Smooth muscle cell of the brain vasculature (primary cell): ENCODE measurements at regions not wholly inside any gene's neighbourhood (a gene's known extent, or its start where the extent isn't known, plus 50 kb on each side); places are given as distances from the start of the nearest gene placed in this dataset.

ENCODE experiments used
- DNase-seq: peaks from one replicate; pipeline ENCODE4 v3.0.0-alpha.2; 2012; ENCODE audit warnings: low read depth, low spot score

DNA sequence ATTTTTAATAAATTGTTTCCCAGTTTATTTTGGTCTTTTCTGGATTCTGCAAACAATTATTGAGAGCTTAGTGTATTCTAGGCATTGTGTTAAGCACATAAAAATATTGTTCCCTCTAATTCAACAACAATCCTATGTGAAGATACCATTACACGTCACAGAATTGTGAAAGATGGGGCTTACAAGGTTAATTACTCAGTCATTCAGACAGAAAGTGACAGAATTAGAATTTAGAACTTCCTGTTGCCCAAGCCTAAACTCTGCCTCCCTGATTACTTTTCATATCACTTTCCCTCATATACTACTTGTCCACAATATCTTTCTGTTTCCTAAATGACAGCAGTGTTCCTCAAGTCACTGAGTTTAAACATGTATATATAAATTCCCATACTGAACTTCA lies 186.7 kb upstream of the VEGFC start:
- no peak for DNase-seq

DNA sequence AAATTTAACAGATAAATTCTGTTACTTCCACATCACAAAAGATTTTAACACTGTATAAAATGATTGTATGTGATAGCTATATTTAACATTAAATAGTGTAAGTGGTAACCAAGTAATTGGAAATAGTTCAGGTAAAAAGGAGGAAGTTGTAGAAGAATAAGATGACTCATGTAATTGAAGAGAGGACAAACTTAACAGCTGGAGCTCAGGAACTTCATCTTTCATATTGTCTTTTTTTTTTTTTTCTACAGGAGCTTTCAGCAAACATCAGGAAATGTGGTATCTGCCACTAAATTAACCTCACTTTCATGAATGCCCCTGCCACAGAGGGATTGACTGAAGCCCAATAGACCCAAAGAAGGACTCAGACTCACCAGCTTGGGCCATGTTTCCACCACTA lies 188.4 kb upstream of the VEGFC start:
- no peak for DNase-seq

DNA sequence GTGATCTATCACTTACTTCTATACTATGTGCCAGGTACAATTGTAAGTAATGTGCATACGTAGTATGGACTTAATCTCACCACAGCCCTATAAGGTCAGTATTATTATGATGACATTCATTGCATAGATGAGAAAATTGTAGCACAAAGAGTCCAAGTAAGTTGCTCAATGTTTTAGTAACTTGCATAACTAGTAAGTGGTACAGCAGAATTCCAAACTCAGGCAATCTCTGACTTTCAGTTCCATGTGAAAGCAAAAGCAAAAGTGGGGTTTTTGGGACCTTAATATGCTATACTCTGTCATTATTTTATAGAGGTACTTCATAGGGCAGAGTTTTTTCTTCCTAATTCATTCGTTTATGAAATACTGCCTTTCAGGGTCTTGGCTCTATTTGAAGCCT lies 188.8 kb upstream of the VEGFC start:
- DNase-seq: no peak

DNA sequence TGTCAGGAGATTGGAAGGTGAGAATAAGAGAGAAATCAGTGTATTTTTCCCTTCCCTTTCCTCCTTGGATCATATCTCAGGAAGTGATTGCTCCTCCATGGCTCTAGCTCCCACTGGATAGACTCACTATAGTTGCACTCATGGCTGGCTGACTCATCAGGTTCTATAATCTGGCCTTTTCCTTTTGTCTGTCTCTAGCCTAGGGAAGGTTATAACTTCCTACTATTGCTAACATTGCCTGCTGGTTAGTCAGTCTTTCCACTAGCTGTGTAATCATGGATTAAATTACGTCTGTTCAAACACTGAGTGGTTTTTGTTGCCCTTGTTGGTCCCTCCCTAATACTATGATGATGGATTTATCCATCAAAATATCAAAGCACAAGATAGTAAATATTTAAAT lies 195.5 kb upstream of the VEGFC start:
- DNase-seq: peak; percentile 29

DNA sequence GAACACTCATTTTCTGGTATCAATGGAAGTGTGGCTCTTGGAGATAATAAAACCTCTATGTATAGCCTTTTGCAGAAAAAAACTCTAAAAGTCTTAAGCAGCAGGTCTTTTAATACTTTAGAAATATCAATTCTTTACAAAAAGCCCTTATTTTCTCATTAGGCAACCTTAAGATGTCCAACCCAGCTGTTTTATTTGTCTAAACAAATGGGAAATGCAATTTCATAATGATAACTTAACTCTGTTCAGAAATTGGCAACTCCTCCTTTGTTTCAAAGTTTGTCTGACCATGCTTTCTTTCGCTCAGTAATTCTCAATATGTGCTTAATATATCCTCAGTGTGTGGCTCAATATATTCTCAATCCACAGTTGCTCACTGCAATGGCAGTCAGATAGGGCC lies 196.5 kb upstream of the VEGFC start:
- no peak for DNase-seq

DNA sequence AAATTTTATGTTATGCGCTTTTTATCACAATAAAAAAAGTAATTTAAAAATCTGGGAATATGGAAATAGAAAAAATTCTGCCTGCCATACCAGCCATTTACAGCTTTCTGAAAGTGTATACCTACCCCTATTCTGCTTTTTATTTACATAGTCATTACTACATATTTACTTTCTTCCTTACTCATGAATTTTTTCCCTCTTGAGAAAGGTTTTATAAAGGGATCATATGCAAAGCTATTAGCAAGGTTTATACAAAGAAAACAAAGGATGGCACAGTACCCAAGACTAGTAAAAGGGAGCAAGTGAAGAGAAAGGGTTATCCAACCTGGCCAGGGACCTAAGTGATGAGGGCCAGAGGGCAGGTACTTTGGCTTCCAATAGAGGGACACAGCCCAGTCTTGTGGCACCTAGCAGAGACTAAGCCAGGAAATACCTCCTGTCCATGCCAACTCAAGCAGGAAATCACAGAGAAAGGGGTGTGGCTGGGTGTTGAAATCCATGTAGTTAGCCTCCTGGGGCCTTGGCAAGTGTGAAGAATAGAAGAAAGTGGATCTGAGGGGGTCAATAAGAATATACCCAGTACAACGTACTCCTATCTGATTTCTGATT lies 207.3 kb upstream of the VEGFC start:
- DNase-seq: no peak

DNA sequence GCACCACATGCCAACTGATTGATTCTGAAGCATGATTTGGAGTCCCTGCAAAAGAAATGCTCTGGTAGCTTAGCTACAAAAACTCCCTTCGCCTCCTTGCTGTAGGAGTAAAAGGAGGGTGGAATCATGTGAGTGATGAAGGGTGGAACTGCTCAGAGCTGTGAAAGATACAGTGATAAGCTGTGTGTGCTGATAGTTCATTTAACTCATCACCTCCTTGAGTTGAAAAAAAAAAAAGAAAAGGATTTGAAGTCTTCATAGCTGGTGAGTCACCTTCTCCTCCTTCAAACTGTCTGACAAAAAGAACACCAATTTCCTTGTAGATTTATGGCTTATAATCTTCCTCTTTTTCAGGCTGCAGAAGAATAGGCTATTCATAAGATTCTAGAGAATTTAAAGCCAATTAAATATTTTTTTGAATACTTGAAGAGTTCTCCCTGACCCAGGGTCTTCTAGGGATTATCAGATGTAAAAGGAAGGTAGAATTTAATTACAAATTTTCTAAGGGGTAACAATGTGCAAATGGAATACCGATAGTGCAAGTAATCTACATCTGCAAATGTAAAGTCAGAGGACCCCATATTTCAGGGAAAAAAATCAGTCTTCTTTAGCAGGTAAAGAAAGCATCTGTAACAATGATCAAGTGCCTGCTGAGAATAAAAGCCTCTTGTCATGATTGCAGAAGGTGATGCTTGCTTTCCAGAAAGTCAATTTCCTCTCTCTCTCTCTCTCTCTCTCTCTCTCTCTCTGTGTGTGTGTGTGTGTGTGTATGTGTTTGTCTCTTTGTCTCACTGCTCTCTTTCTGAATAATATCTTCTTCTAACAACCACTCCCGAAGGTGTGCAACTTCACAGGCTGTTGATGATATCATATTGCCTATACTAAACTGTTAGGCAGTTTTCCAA lies 208.8 kb upstream of the VEGFC start:
- no peak for DNase-seq

DNA sequence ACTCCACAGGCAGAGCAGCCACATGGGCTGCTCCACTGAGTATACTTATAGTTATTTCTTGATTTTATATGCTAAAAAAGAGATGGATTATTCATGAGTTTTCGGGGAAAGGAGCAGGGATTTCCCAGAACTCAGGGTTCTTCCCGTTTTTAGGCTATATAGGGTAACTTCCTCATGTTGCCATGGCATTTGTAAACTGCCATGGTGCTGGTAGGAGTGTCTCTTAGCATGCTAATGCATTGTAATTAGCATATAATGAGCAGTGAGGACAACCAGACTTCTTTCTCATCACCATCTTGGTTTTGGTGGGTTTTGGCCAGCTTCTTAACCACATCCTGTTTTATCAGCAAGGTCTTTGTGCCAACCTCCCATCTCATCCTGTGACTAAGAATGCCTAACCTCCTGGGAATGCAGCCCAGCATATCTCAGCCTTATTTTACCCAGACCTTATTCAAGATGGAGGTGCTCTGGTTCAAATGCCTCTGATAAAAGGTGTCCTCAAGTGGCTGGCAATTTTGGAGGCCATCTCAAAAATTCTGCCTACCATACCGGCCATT lies 213.0 kb upstream of the VEGFC start:
- no peak for DNase-seq

DNA sequence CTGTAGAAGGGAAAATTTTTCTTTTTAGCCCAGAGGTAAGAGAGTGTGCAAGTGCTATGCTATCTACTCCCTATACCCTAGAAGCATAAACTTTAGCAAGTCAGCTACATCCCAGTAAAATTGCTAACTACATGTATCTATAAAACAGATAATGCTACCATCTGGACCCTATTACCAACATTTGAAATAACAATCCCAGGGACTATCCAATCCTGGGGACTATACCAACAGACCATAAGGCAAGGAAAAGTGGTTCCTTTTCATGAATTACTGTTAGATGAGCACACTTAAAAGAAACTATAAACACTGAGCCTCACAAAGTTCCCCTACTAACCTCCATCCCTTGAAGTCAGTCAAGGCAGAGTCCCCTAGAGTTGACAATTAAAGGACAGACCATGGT lies 213.6 kb upstream of the VEGFC start:
- no peak for DNase-seq

DNA sequence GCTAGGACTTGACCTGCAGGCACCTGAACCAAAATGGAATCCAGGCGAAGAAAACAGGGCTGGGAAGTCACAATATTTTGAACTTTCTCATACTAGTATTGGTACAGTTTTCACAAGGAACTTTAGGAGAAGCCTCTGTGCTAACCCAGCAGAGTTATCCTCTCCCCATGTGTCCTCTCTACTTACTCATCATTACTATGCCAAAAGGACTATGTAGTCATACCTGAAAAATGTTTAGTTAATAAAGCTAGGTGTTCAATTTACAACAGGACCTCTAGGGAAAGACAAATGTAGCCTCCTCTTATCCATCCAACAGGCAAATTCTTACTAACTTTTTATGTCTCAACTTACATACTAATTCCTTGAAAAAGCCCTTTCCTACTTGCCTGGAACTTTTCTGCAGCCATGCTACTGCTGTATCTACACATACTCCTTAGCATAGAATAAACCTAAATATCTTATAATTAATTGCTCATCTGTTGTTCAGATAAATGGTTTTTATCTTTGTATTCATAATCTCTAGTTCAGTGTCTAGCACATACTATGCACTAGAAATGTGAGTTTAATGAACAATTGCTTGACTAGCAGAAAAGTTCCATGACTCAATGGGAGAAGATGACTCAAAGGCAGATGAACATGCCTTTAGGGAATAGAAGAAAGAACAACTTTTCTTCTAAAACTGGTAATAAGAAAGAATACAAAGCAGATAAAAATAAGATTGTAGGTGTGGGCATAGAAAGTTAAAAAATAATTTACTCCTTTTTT lies 215.5 kb upstream of the VEGFC start:
- DNase-seq: peak; percentile 13

DNA sequence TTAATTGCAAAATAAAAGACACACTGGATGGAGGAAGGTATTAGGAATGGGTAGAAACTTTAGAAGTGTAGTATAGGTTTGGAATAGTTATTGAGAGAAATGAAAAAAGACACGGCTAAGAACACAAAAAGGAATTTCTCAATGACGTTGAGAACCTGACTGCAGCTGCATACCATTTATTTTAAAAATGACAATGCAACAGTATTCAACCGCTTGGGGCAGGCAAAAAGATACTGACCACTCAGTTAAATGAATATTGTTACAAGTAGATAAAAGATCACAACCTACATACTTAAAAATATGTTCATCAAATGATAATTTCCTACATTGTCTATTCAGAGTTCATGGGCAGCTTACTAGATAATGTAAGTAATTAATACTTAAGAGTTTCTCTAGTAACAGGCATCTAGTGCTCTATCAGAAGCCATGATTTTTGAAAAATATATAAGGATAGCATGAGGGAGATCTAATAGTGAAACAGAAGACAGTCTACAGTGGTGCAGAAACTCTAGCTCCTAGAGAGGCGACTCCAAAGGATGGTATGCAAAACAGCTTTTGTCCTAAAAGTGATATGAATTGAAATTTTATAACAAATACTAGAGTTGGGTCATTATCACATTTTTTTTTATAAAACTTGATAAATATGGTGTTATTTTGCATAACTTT lies 216.2 kb upstream of the VEGFC start:
- no peak for DNase-seq

DNA sequence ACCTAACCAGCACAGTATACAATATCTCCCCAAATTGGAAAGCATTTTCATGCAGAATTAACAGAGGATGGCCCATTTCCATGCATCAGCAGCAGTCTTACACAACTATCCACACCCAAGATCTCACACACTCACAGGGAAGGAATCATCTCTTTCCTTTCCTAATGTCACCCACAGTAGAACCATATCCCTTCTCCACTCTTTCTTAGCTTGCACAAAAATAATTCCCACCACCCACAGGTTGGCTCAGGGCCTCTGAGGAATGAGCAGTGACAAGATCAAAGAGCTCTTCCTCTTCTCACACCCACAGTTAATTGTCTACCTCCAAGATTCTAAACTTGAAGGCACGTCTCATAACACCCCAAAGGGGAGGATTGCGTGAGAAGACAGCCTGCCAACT lies 217.7 kb upstream of the VEGFC start:
- no peak for DNase-seq

DNA sequence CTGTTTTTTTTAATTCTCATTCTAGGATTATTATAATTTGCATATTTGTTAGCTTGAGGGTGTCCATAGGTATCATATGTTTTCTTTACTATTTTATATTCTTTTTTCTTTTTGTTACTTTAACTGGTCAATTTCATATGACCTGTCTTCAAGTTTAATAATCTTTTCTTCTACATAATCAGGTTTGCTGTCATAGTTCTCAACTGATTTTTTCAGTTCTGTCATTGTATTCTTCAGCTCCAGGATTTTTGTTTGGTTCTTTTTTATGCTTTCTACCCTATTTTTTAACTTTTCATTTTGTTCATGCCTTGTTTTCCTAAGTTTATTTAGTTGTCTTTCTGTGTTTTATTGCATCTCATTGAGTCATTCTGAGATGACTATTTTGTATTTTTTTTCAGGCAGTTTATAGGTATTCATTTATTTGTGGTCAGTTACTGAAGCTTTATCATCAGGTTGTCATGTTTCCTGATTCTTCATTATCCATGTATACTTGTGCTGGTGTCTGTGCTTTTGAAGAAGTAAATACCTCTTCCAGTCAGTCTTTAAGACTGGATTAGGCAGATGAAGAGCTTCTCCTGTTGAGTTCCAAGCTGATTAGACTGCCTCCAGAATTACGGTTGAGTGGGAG lies 220.3 kb upstream of the VEGFC start:
- DNase-seq: no peak

DNA sequence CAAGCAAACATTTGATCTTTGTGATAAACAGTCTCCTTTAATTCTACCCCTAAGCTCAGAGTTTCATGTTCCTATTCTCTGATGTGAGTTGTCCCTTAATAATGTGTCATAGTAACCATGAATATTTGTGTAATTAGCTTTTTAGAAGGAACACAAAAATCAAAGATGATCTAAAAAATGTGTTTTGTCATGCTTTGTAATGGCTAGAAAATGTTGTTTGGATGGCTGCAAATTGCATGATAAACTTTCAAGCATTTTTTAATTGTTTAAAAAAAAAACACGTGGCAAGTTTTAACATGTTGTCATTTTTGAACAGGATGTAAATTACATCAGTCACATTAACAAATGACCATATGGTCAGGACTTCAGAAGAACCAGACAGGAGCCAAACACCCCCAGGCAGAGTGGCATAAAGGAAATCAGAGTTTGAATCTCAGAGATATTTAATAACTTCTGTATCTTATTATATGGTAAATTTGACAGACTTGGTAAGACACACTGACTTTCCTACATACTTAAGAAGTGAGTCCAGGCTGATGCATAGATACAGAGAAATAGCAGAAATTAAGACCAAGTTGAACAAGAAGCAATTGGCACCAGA lies 223.9 kb upstream of the VEGFC start:
- no peak for DNase-seq

DNA sequence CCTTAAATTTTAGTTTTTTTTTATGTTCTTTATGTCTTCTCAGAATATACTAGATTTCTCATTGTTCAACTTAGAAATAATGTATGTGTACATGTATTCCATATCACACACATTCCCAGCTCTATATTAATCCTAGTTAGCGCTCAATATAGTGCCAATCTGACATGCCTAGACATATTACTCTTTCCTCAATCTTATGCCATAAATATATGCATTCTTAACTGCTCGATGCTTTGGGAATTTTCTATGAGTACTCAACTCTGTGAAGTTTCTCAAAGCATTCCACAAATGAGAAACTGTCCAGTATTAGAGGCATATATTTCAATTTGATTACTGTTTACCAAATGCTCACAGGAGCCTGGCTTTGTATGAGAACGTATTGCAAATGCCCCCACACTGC lies 231.2 kb upstream of the VEGFC start:
- DNase-seq: no peak

DNA sequence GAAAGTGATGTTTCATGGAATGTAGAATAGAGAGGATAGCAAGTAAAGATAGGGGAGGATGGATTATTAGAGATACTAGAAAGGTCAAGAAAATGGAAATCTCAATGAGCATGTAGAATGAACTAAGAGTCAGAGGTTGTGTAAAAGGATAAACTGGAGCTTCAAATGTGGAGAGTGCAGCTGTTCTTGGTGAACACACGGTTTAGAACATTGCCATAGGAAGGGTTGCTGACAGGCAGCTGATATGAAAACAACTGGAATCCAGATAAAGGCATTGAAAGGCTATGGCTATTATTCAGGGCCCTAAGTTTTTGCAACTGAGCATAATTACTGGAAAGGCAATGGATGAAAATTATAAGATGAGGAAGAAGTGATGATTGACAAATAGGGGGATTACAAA lies 239.6 kb upstream of the VEGFC start:
- DNase-seq: no peak

DNA sequence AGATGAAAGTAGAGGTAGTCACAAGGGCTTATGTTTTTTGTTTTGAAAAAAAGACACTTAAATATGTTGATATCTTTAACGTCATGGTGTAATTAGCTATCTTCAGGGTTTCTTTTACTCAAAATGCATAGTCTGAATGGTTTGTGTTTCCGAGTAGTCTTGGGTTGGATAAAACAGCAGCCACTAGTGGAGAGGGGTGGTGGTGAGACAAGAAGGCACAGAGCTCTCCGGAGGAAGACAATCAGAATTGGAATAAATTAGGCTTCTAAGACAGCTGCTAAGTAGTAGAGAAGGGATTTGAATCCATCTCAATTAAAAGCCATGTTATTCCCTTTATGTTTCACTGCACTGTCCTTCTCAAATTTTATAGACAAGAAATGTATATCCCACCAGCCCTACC lies 240.4 kb upstream of the VEGFC start:
- DNase-seq: no peak

DNA sequence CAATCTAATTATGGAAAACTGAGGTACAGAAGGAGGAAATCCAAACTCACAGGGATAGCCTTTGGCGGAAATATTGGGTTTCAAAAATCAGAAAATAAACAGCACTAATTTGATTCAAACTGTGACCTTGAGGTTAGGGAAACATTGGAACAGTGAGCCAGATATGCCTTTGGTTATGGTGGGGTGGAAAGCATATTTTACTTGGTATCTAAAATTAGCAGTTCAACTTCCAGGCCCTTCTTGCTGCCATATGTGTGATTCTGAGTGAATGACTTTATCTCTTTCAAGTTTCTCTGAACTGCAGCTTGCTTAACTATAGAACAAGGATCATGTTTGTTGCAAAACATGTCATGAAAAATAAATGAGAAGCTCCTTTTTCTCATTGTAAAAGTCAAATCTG lies 240.9 kb upstream of the VEGFC start:
- no peak for DNase-seq

DNA sequence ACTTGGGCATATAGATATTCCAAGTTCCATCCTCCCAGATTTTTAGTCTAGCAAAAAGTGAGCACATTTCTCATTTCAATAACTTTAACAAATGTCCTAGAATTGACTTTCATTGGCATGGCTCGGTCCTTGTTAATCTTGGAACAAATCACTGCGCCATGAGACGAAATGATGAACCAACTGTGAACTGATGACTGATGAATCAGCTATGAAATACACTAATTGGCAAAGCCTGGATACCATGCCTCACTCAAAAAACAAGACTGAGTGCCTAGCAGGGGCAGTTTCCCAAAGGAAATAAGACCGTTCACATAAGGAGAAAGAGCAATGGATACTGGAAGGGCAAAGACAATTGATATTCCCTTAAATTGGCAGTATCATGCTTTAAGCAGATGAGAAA lies 248.6 kb upstream of the VEGFC start:
- DNase-seq: no peak

DNA sequence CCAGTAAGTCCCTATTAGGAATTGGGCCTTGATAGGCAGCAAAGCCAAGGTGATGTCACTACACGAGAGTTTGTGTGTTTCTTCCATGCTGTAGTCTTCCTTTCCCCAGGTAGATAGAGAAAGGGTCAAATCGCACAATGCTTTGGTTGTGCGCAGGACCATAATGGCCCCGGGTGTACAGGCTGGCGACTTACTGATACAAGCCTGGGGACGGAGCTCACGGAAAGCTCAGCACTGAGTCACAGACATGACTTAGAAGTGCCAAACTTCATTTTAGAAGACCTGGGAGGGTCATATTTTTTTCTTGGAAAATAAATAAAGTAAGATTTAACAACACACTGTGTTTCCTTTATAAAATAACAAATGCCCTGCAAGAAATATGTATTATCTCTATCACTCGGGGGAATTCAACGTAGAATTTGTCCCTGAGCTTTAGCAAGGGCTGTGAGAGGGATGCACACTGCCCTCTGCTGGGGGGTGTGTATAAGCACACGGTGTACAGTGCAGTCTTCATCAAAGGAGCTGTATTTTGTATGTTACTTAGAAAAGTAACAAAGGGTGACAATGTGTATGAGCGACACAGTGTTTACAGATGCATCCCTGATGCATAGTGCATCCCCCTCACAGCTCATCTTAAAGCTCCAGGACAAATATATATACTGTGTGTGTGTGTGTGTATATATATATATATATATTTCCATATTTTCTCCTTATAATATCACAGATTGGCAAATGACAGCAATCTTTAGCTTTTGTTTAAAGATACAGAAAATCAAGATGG lies 254.5 kb upstream of the VEGFC start:
- peak; percentile 71 for DNase-seq
